GM18870 (cell line): ENCODE measurements at regions not wholly inside any gene's neighbourhood (a gene's known extent, or its start where the extent isn't known, plus 50 kb on each side); places are given as distances from the start of the nearest gene placed in this dataset.
A peak's percentile ranks its signal among the peaks of the same experiment; 100 is the strongest.
"Not testable (repeated sequence)": the region's sequence is repeated elsewhere in the genome, so short reads cannot be mapped to it uniquely, and the experiment has no call there.

Experiments used
- ATAC-seq: cut with Tn5 transposase; IDR thresholded peaks from one replicate; pipeline ENCODE4 v1.9.1; 2021; ENCODE audit warnings: moderate library complexity; ENCODE audit not compliant: unreplicated experiment

DNA sequence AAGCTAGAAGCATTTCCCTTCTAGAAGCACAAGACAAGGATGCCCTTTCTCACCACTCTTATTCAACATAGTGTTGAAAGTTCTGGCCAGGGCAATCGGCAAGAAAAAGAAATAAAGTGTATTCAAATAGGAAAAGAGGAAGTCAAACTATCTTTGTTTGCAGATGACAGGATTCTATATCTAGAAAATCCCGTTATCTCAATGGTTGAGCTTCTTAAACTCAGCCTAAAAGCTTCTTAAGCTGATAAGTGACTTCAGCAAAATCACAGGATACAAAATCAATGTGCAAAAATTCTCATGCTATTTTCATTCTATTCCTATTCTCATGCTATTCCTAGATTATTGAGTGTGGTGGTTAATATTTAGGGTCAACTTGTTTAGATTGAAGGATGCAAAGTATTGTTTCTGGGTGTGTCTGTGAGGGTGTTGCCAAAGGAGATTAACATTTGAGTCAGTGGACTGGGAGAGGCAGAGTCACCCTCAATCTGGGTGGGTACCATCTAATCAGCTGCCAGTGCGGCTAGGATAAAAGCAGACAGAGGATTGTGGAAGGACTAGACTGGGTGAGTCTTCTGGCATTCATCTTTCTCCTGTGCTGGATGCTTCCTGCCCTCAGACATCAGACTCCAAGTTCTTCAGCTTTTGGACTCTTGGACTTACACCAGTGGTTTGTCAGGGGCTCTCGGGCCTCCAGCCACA lies 111.9 kb downstream of the LSMEM1 start:
- ATAC-seq, result not testable (repeated sequence)

- ATAC-seq, result no peak
These were observed 113.6 kb downstream of the LSMEM1 start for GRCh38 chr7:112594397-112594796.

DNA sequence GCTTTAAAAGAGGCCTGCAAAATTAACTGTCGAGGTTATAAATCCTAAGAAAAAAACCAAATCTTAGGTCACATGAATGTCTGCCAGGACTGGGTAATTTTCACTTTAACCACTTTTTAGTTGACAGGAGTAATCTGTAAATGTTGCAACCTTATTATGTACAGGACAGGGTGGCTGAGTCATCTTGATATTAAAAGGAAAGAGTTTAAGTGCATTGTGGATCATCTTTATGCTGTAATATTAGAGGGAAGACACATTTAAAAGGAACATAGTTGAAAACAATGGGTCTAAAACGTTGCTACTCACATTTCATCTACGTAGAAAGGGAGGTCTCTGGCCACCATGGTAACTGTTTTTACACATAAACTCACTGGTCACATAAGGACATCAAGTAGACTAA lies 115.5 kb downstream of the LSMEM1 start:
- no peak for ATAC-seq

- no peak for ATAC-seq
These were observed 116.2 kb downstream of the LSMEM1 start for GRCh38 chr7:112596981-112597380.

- ATAC-seq, result no peak
These were observed 122.9 kb downstream of the LSMEM1 start for GRCh38 chr7:112603673-112604072.

DNA sequence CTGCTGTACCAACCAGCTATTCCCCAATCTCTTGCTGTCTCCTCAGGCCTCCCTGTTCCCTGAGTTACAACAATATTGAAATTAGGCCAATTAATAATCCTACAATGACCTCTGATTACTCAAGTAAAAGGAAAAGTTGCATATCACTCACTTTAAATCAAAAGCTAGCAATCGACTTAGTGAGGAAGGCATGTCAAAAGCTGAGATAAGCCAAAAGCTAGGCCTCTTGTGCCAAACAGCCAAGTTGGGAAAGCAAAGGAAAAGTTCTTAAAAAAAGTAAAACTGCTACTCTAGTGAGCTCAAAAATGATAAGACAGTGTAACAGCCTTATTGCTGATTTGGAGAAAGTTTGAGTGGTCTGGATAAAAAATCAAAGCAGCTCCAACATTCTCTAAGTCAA lies 129.8 kb downstream of the LSMEM1 start:
- ATAC-seq, result no peak

- ATAC-seq, result no peak
These were observed 134.9 kb downstream of the LSMEM1 start for GRCh38 chr7:112615701-112616100.

DNA sequence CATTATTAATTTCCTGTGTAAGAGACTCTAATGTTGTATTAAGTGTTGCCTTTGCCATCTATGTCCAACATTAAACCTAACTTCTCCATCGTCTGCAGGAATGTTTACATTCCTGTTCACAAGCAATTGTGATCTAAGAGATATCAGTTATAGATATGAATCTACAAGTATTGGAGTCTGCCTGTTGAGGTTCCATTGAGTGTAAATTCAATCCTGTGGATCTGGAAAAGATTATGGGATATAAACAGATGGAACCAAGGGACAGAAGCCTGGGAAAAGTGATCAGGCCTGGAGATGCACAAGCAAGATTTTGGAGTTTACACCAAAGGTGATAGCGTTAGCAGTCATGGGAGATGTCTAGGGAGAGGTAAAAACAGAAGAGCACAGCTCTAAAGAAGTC lies 135.5 kb downstream of the LSMEM1 start:
- ATAC-seq, result no peak

- ATAC-seq, result no peak
These were observed 138.6 kb downstream of the LSMEM1 start for GRCh38 chr7:112619343-112619742.

GRCh38 chr7:112622159-112622715 lies 141.4 kb downstream of the LSMEM1 start:
- no peak for ATAC-seq

- ATAC-seq, result no peak
These were observed 143.6 kb downstream of the LSMEM1 start for GRCh38 chr7:112624416-112624815.

DNA sequence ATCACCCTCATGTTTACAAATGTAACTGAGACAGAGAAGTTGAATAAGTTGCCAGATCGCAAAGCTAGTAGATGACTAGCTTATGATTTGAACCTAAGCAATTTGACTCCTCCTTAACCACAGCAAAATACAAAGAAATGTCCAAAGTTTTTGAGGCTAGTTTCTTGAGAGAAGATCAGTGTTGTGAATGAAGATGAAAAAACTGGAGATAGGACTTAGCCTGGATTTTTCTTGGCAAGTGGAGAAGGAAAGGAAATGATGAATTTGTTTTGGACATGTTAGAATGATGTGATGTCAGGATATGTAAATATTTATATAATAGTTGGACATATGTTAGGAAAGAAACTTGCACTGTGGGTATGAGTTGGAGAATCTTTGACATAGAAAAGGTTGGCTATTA lies 149.8 kb downstream of the LSMEM1 start:
- ATAC-seq, result no peak

DNA sequence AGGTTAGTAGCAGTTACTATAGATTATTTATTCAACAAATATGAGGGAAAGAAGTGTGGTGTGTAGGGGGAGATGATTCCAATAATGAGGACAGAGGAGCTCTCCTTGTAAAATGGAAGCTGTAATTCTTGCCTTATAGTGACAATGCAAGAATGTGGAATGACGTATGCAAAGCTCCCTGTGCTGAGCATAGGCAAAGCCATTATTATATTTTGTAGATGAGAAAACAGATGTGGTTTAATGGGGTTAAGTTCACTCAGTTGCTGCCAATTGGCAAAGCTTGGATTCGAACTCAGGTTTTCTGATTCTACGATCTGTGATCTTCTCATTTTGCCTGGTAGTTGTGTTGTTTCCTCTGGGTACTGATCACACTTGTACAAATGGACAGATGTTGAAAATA lies 153.3 kb downstream of the LSMEM1 start:
- no peak for ATAC-seq

- no peak for ATAC-seq
These were observed 154.5 kb downstream of the TMEM168 start for GRCh38 chr7:112635742-112636141.

DNA sequence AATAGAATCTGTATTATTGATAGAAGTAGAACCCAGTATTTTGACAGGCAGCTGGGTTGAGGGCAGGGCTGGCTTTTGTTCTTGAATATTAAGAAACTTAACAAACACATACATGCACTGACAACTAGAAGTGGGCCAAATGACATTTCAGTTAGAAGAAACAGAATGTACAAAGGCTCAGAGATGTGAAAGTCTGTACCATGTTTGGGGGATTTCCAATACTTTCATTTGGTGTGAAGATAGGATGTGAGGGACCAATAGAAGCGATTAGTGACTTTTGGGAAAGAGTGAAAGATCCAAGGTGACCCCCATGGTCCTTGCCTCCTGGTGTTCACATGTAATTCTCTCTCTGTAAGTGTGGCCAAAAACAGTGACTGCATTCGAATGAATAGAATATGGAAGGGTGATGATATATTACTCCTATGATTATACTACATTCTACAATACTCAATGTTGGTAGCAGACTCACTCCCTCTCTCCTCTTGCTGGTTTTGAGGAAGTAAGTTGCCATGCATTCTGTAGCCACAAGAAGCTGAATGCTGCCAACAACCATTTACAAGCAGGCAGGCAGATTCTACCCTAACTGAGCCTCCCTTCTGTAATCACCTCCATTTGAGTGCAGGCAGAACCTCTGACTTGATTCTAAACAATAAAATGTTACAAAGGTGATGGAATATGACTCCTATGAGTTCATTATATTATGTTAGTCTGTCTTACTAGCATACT lies 151.4 kb downstream of the TMEM168 start:
- peak; percentile 51 for ATAC-seq

DNA sequence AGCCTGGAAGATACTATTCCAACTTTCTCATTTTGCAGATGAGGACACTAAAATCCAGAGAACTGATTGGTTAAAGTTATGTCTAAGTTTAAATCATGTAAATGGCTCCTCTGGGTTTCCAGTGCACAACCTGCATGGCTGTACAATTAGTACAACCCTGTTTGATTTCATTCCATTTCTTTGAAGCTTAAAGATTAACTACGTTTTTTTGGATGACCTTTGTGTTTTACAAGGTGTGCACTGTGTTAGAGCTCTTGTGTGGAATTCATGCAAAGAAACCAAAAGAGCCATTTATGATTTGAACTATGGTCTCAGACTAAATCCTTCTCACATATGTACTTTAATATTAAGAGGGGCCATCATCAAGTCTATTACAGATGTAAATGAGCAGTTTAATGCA lies 149.5 kb downstream of the TMEM168 start:
- ATAC-seq, result no peak

- ATAC-seq, result no peak
These were observed 143.4 kb downstream of the TMEM168 start for GRCh38 chr7:112646783-112647182.

GRCh38 chr7:112648781-112649180 lies 141.4 kb downstream of the TMEM168 start:
- no peak for ATAC-seq

DNA sequence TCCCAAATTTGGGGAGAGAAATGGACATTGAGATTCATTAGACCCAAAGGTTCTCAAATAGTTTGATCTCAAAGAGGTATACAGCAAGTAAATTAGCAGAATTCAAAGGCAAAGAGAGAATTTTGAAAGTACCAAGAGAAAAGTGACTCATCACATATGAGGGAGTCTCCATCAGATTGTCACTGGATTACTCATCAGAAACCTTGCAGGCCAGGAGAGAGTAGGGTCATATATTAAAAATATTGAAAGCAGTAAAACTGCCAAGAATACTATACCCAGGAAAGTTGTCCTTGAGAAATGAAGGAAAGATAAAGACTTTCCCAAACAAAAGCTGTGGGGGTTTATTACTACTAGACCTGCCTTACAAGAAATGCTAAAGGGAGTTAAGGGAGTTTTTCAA lies 140.6 kb downstream of the TMEM168 start:
- ATAC-seq, result no peak

DNA sequence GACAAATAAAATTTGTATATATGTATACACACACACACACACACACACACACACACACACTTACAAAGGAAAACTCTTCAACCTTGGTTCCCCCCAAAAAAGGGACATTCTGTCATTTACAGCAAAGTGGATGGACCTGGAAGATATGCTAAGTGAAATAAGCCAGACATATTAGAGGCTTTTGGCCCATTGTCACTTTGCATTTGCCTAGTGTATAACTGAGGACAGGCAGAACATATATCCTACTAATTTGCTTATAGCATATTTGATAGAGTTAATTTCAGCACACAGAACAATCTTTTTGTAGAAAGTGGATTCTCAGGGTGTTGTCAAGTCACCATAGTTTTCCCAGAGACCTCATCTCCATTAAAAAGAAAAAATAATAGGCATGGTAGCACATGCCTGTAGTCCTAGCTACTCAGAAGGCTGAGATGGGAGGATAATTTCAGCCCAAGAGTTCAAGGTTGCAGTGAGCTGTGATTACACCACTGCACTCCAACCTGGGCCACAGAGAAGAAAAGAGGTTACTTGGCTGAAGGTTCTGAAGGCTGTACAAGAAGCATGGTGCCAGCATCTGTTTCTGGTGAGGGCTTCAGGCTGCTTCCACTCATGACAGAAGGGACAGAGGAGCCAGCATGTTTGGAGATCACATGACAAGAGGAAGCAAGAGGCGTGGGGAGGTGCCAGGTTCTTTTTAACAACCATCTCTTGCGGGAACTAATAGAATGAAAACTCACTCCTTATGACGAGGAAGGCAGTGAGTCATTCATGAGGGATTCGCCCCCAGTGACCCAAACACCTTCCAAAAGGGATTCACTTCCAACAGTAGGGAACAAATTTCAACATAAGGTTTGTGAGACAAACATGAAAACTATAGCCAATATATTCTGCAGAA lies 135.6 kb downstream of the TMEM168 start:
- ATAC-seq, result no peak

DNA sequence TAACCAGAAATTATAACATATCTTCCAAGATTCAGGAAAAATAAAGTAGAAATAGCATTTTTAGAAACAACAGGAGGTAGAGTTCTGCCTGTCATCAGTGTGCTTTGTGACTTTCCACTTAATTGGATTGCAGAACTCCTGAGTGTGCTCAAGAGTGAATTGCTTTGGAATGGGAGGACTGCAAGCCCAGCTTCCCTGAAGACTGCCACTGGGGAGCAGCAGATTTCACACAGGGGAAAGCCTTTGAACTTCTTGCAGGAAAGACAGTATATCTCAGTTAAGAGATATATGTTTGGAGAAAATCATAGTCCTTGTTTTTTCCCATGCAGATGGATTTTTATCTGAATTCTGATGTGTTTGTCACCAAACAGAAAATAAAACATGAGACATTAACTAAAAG lies 124.5 kb downstream of the TMEM168 start:
- ATAC-seq, result no peak
